Breast epithelium (tissue), 3 donors: ENCODE measurements at regions not wholly inside any gene's neighbourhood (a gene's known extent, or its start where the extent isn't known, plus 50 kb on each side); places are given as distances from the start of the nearest gene placed in this dataset.

Source experiments
- CTCF ChIP-seq, 3 donors: fragments of 450-650 bp; IDR thresholded peaks; one replicate each; pipeline ENCODE4 v1.5.1; 2016 to 2017; ENCODE audit warnings: antibody characterized with exemption in 3 of 3, mild to moderate bottlenecking in 3 of 3, moderate library complexity in 3 of 3
- POLR2A ChIP-seq: fragments of 450-650 bp; IDR thresholded peaks from one replicate; pipeline ENCODE4 v1.6.1; 2016; ENCODE audit warnings: antibody characterized with exemption, mild to moderate bottlenecking, moderate library complexity

GRCh38 chr1:184811439-184812111, 56.9 kb upstream of the EDEM3 start:
- TF ChIP-seq CTCF (IDR thresholded peaks at IDR 0.05), result no peak
- TF ChIP-seq POLR2A, result no peak
